Mesenchymal stem cell (in vitro differentiated cells and primary cell): ENCODE measurements at regions not wholly inside any gene's neighbourhood (a gene's known extent, or its start where the extent isn't known, plus 50 kb on each side); places are given as distances from the start of the nearest gene placed in this dataset.

Experiments
- DNase-seq: peaks from one replicate; pipeline ENCODE4 v3.0.0-alpha.2; 2013
- H2AFZ ChIP-seq: one replicate; pipeline ENCODE4 v1.6.1; 2013; ENCODE audit warnings: low read depth, mild to moderate bottlenecking, control low read depth, inconsistent platforms, low read length, moderate library complexity
- H2AK5ac ChIP-seq: 2 replicates; pipeline ENCODE4 v1.6.1; 2013; ENCODE audit warnings: low read length, moderate library complexity, mild to moderate bottlenecking, inconsistent platforms; ENCODE audit not compliant: severe bottlenecking
- H2BK120ac ChIP-seq: one replicate; pipeline ENCODE4 v1.6.1; 2013; ENCODE audit warnings: low read depth, mild to moderate bottlenecking, inconsistent platforms, low read length, moderate library complexity
- H2BK12ac ChIP-seq, 2 experiments: one replicate each; pipeline ENCODE4 v1.6.1; 2013; ENCODE audit warnings: inconsistent platforms in 2 of 2, low read length in 2 of 2, mild to moderate bottlenecking in 2 of 2, moderate library complexity in 2 of 2, control low read depth in 1 of 2
- H2BK15ac ChIP-seq: one replicate; pipeline ENCODE4 v1.6.1; 2013; ENCODE audit warnings: mild to moderate bottlenecking, low read depth, inconsistent platforms; ENCODE audit not compliant: poor library complexity, severe bottlenecking
- H2BK5ac ChIP-seq: 2 replicates; pipeline ENCODE4 v1.6.1; 2013; ENCODE audit warnings: low read depth, mild to moderate bottlenecking, low read length, control low read depth, inconsistent platforms; ENCODE audit not compliant: poor library complexity, severe bottlenecking
- H3K14ac ChIP-seq, 2 experiments: one replicate each; pipeline ENCODE4 v1.6.1; 2013; ENCODE audit warnings: inconsistent platforms in 2 of 2, low read length in 2 of 2, control low read depth in 1 of 2, mild to moderate bottlenecking in 1 of 2, moderate library complexity in 1 of 2
- H3K18ac ChIP-seq, 2 experiments: one replicate each; pipeline ENCODE4 v1.6.1; 2013; ENCODE audit warnings: inconsistent platforms in 2 of 2, low read length in 2 of 2, control low read depth in 1 of 2, low read depth in 1 of 2, mild to moderate bottlenecking in 1 of 2
- H3K23ac ChIP-seq, 2 experiments: one replicate each; pipeline ENCODE4 v1.6.1; 2013; ENCODE audit warnings: inconsistent platforms in 2 of 2, low read length in 2 of 2, mild to moderate bottlenecking in 2 of 2, moderate library complexity in 2 of 2, control low read depth in 1 of 2
- H3K27ac ChIP-seq: 2 replicates; pipeline ENCODE4 v1.5.1; 2013; ENCODE audit warnings: mild to moderate bottlenecking, moderate library complexity, low read length, control low read depth, inconsistent platforms; ENCODE audit not compliant: poor library complexity, severe bottlenecking
- H3K27me3 ChIP-seq, 2 experiments: 2 replicates each; pipeline versions ENCODE4 v1.6.1 to v1.7.0; 2013; ENCODE audit warnings: low read length in 2 of 2, mild to moderate bottlenecking in 2 of 2, moderate library complexity in 2 of 2, control low read depth in 1 of 2, inconsistent platforms in 1 of 2; ENCODE audit not compliant: control insufficient read depth in 1 of 2, insufficient read depth in 1 of 2
- H3K36me3 ChIP-seq, 2 experiments: 2 replicates each; pipeline versions ENCODE4 v1.6.1 to v1.7.0; 2013; ENCODE audit warnings: low read length in 2 of 2, control low read depth in 1 of 2, inconsistent platforms in 1 of 2, low read depth in 1 of 2, mild to moderate bottlenecking in 1 of 2; ENCODE audit not compliant: insufficient read depth in 2 of 2, control insufficient read depth in 1 of 2
- H3K4ac ChIP-seq, 2 experiments: one replicate each; pipeline ENCODE4 v1.6.1; 2013; ENCODE audit warnings: inconsistent platforms in 2 of 2, low read length in 2 of 2, mild to moderate bottlenecking in 2 of 2, moderate library complexity in 2 of 2, control low read depth in 1 of 2, low read depth in 1 of 2
- H3K4me1 ChIP-seq: 2 replicates; pipeline ENCODE4 v1.6.1; 2013; ENCODE audit warnings: low read depth, low read length, control low read depth; ENCODE audit not compliant: control insufficient read depth, insufficient read depth
- H3K4me2 ChIP-seq: 2 replicates; pipeline ENCODE4 v1.6.1; 2013; ENCODE audit warnings: low read length, mild to moderate bottlenecking, inconsistent platforms; ENCODE audit not compliant: poor library complexity, severe bottlenecking
- H3K4me3 ChIP-seq, 2 experiments: 2 replicates each; pipeline versions ENCODE4 v1.5.1 to v1.7.0; 2013; ENCODE audit warnings: low read length in 2 of 2, mild to moderate bottlenecking in 2 of 2, control low read depth in 1 of 2, low read depth in 1 of 2; ENCODE audit not compliant: insufficient read depth in 1 of 2
- H3K79me1 ChIP-seq: replicated peaks from 2 replicates; pipeline ENCODE4 v1.6.1; 2013; ENCODE audit warnings: mild to moderate bottlenecking, control low read depth, low read length, inconsistent platforms; ENCODE audit not compliant: poor library complexity, severe bottlenecking
- H3K9ac ChIP-seq: 2 replicates; pipeline ENCODE4 v1.7.0; 2013; ENCODE audit warnings: mild to moderate bottlenecking, low read length, moderate library complexity
- H3K9me3 ChIP-seq: 2 replicates; pipeline ENCODE4 v1.7.0; 2013; ENCODE audit warnings: mild to moderate bottlenecking, low read length; ENCODE audit not compliant: control insufficient read depth
- H4K8ac ChIP-seq: one replicate; pipeline ENCODE4 v1.6.1; 2013; ENCODE audit warnings: inconsistent platforms, mild to moderate bottlenecking, low read length, moderate library complexity
- H4K91ac ChIP-seq: one replicate; pipeline ENCODE4 v1.6.1; 2013; ENCODE audit warnings: mild to moderate bottlenecking, low read length, inconsistent platforms
- WGBS: methylation state at CpG from one replicate; pipeline ENCODE4 v1.1.7; 2013; ENCODE audit warnings: mixed read lengths; 5-methylcytosine and 5-hydroxymethylcytosine counted together

- peak overlapping the region; percentile 68 for H2AK5ac ChIP-seq
These were observed 314.5 kb upstream of the CCDC54 start for GRCh38 chr3:107062787-107063186.

GRCh38 chr3:107063351-107063750, 313.9 kb upstream of the CCDC54 start:
- no peak overlapping the region for H3K4me3 ChIP-seq
- H3K14ac ChIP-seq: no peak overlapping the region
- 62% methylated on average over 2 of the region's 5 CpGs for WGBS
- H3K27me3 ChIP-seq: no peaks in the 10 kb centered on the region
- H3K36me3 ChIP-seq: no peaks in the 10 kb centered on the region
- H3K18ac ChIP-seq: no peak overlapping the region
- no peak overlapping the region for H2BK5ac ChIP-seq
- H3K4me2 ChIP-seq: no peak overlapping the region
- no peaks in the 10 kb centered on the region for H3K4me1 ChIP-seq
- no peak overlapping the region for H2AFZ ChIP-seq
- H4K8ac ChIP-seq: no peak overlapping the region
- H4K91ac ChIP-seq: no peak overlapping the region
- no peak overlapping the region for H3K23ac ChIP-seq
- no peaks in the 10 kb centered on the region for H3K79me1 ChIP-seq
- H3K9me3 ChIP-seq: no peaks in the 10 kb centered on the region
- no peak overlapping the region for H2BK120ac ChIP-seq
- H2BK12ac ChIP-seq: no peak overlapping the region
- H2BK15ac ChIP-seq: no peak overlapping the region
- peak overlapping the region; percentile 55 for H3K9ac ChIP-seq
- no peak overlapping the region for H2AK5ac ChIP-seq
- DNase-seq: peak; percentile 3
- no peak overlapping the region for H3K4ac ChIP-seq
- H3K27ac ChIP-seq: peak overlapping the region; percentile 30

More at GRCh38 chr3:107062787-107063186, 314.5 kb upstream of the CCDC54 start:
- Histone ChIP-seq H3K9me3 (no peaks in the 10 kb centered on the region), H2AFZ (no peak overlapping the region), H4K91ac (no peak overlapping the region), H3K9ac (peak overlapping the region; percentile 55), H2BK12ac (no peak overlapping the region), H2BK120ac (no peak overlapping the region), H2BK15ac (no peak overlapping the region), H3K4me1 (no peaks in the 10 kb centered on the region), H3K4me2 (no peak overlapping the region), H3K23ac (no peak overlapping the region), H3K79me1 (no peaks in the 10 kb centered on the region), H3K4ac (no peak overlapping the region), H3K27ac (peak overlapping the region; percentile 19), H3K14ac (no peak overlapping the region), H3K36me3 (no peaks in the 10 kb centered on the region), H3K4me3 (no peak overlapping the region), H3K27me3 (no peaks in the 10 kb centered on the region), H2BK5ac (no peak overlapping the region), H3K18ac (no peak overlapping the region), H4K8ac (no peak overlapping the region)
- 100% methylated on average over 1 of the region's 2 CpGs for WGBS
- DNase-seq: no peak

- no peak overlapping the region for H3K14ac ChIP-seq
- no peak overlapping the region for H3K23ac ChIP-seq
- no peak overlapping the region for H2BK5ac ChIP-seq
- no peaks in the 10 kb centered on the region for H3K27me3 ChIP-seq
- H3K27ac ChIP-seq: no peak overlapping the region
- H3K4me1 ChIP-seq: no peaks in the 10 kb centered on the region
- H3K4me3 ChIP-seq: no peak overlapping the region
- no peaks in the 10 kb centered on the region for H3K36me3 ChIP-seq
- no peak overlapping the region for H3K4ac ChIP-seq
- H3K79me1 ChIP-seq: no peaks in the 10 kb centered on the region
- no peak overlapping the region for H2AK5ac ChIP-seq
- WGBS: 20% methylated on average over 7 of the region's 9 CpGs
- H3K18ac ChIP-seq: no peak overlapping the region
- H2BK15ac ChIP-seq: no peak overlapping the region
- no peak overlapping the region for H2AFZ ChIP-seq
- no peak overlapping the region for H3K4me2 ChIP-seq
- peak overlapping the region; percentile 66 for H3K9ac ChIP-seq
- no peak overlapping the region for H2BK12ac ChIP-seq
- H4K8ac ChIP-seq: no peak overlapping the region
- H3K9me3 ChIP-seq: no peaks in the 10 kb centered on the region
- no peak overlapping the region for H4K91ac ChIP-seq
- H2BK120ac ChIP-seq: no peak overlapping the region
- peak; percentile 75 for DNase-seq
These were observed 312.7 kb upstream of the CCDC54 start for GRCh38 chr3:107064405-107065060.

- DNase-seq: no peak
- Histone ChIP-seq H2AFZ (no peak overlapping the region), H3K79me1 (no peaks in the 10 kb centered on the region), H4K91ac (peak overlapping the region; percentile 6), H2AK5ac (peak overlapping the region; percentile 41), H2BK5ac (no peak overlapping the region), H3K27me3 (no peaks in the 10 kb centered on the region), H3K9me3 (no peaks in the 10 kb centered on the region), H3K27ac (no peak overlapping the region), H3K4me2 (no peak overlapping the region), H3K9ac (peak overlapping the region; percentile 66), H3K4me3 (no peak overlapping the region), H3K4ac (no peak overlapping the region), H3K23ac (peak overlapping the region in 1 of 2 experiments; percentile 3), H3K14ac (no peak overlapping the region), H2BK120ac (no peak overlapping the region), H3K36me3 (no peaks in the 10 kb centered on the region), H2BK15ac (no peak overlapping the region), H2BK12ac (peak overlapping the region in 1 of 2 experiments; percentile 27), H4K8ac (no peak overlapping the region), H3K18ac (peak overlapping the region in 1 of 2 experiments; percentile 6), H3K4me1 (no peaks in the 10 kb centered on the region)
- 83% methylated on average over 13 of the region's 13 CpGs for WGBS
These were observed 312.0 kb upstream of the CCDC54 start for GRCh38 chr3:107065094-107065861.
